K562 (cell line): ENCODE measurements at regions not wholly inside any gene's neighbourhood (a gene's known extent, or its start where the extent isn't known, plus 50 kb on each side); places are given as distances from the start of the nearest gene placed in this dataset.

Source experiments
- ATAC-seq: fragments of 200-7000 bp; cut with Tn5 transposase; 3 replicates; pipeline ENCODE4 v1.9.1; 2020; ENCODE audit warnings: moderate library complexity
- BruUV-seq: library from RNA; stranded (reverse); fragments of 400-500 nt; replicated peaks from 2 replicates; lab custom pipeline; 2021; lab: Mats Ljungman, UMichigan
- CTCF ChIA-PET: fragments of 300-600 bp; formaldehyde crosslinking; extraction: SDS; loops from one replicate; lab custom pipeline; 2021; ENCODE audit warnings: low intra/inter-chr PET ratio; lab: Yijun Ruan, JAX
- POLR2A ChIA-PET: fragments of 300-600, 350-650 bp; sonication (Branson Sonifier 250); formaldehyde crosslinking; extraction: SDS; loops from one replicate; lab custom pipeline; 2021; ENCODE audit warnings: antibody characterized with exemption, inconsistent platforms; lab: Yijun Ruan, JAX
- DNase-seq, 4 experiments: peaks; one replicate each; pipeline versions ENCODE4 v3.0.0 to v3.0.0-alpha.2; 2011 to 2018; ENCODE audit warnings: low spot score in 3 of 4, mixed read lengths in 3 of 4; ENCODE audit errors: extremely low read depth in 1 of 4
- FAIRE-seq: peaks from 2 replicates; lab custom pipeline; 2011; peaks lifted over from hg19 to GRCh38; lab: Jason Lieb, UNC
- H2AFZ ChIP-seq: 2 replicates; pipeline ENCODE4 v1.6.0; 2011; ENCODE audit warnings: low read depth, low read length, control low read depth, inconsistent platforms
- H3K27ac ChIP-seq: fragments of 200-600 bp; 3 replicates; pipeline ENCODE4 v1.8.0; 2011; ENCODE audit warnings: low read depth, mild to moderate bottlenecking, control low read depth, inconsistent platforms, low read length, moderate library complexity, mixed read lengths; ENCODE audit errors: extremely low read depth
- H3K27me3 ChIP-seq, 2 experiments: fragments of 300-600 bp in 1 of 2; 2 replicates in 1 of 2; 3 replicates in 1 of 2; pipeline versions ENCODE4 v1.6.0 to v1.8.0; 2011; ENCODE audit warnings: inconsistent platforms in 2 of 2, low read length in 2 of 2, mild to moderate bottlenecking in 1 of 2, mixed read lengths in 1 of 2, moderate library complexity in 1 of 2; ENCODE audit not compliant: control insufficient read depth in 2 of 2, insufficient read depth in 2 of 2
- H3K36me3 ChIP-seq: fragments of 300-600 bp; 3 replicates; pipeline ENCODE4 v1.8.0; 2011; ENCODE audit warnings: mild to moderate bottlenecking, low read length, inconsistent platforms; ENCODE audit not compliant: control insufficient read depth, insufficient read depth
- H3K4me1 ChIP-seq, 2 experiments: fragments of 200-600 bp in 1 of 2; replicated peaks in 1 of 2; 2 replicates in 1 of 2; 3 replicates in 1 of 2; pipeline versions ENCODE4 v1.5.1 to v1.8.0; 2011; ENCODE audit warnings: inconsistent platforms in 2 of 2, low read length in 2 of 2, mild to moderate bottlenecking in 1 of 2, mixed read lengths in 1 of 2, moderate library complexity in 1 of 2; ENCODE audit not compliant: control insufficient read depth in 2 of 2, insufficient read depth in 2 of 2
- H3K4me2 ChIP-seq: 2 replicates; pipeline ENCODE4 v1.6.1; 2011; ENCODE audit warnings: low read length, control low read depth, inconsistent platforms, mixed read lengths; ENCODE audit not compliant: insufficient read depth
- H3K4me3 ChIP-seq: fragments of 200-600 bp; sonication (generic), shearing (Covaris generic); 2 replicates; pipeline ENCODE4 v1.5.1; 2016; ENCODE audit warnings: control low read depth, inconsistent platforms
- H3K79me2 ChIP-seq: fragments of 200-600 bp; 3 replicates; pipeline ENCODE4 v1.8.0; 2011; ENCODE audit warnings: low read length, inconsistent platforms; ENCODE audit not compliant: control insufficient read depth, insufficient read depth
- H3K9ac ChIP-seq, 2 experiments: 2 replicates each; pipeline versions ENCODE4 v1.6.0 to v1.6.1; 2011; ENCODE audit warnings: low read depth in 2 of 2, low read length in 2 of 2, control low read depth in 1 of 2, inconsistent platforms in 1 of 2, mild to moderate bottlenecking in 1 of 2, mixed read lengths in 1 of 2; ENCODE audit not compliant: insufficient read depth in 1 of 2
- H3K9me1 ChIP-seq: one replicate; pipeline ENCODE4 v1.6.0; 2011; ENCODE audit warnings: inconsistent platforms, mild to moderate bottlenecking, low read length, moderate library complexity; ENCODE audit not compliant: control insufficient read depth, insufficient read depth
- H3K9me3 ChIP-seq: replicated peaks from 2 replicates; pipeline ENCODE4 v1.5.1; 2011; ENCODE audit warnings: low read depth, low read length, inconsistent platforms; ENCODE audit not compliant: control insufficient read depth, insufficient read depth
- H4K20me1 ChIP-seq: replicated peaks from 2 replicates; pipeline ENCODE4 v1.6.1; 2011; ENCODE audit warnings: low read length, inconsistent platforms, mixed read lengths; ENCODE audit not compliant: control insufficient read depth, insufficient read depth
- DMBX1 ChIP-seq: fragments of 250-450 bp; sonication (Bioruptor Pico); IDR thresholded peaks from 2 replicates; pipeline ENCODE4 v1.8.0; 2022; ENCODE audit warnings: inconsistent platforms, mild to moderate bottlenecking, moderate library complexity, borderline replicate concordance
- POLR2AphosphoS2 ChIP-seq: IDR thresholded peaks from 2 replicates; pipeline ENCODE4 v1.6.1; 2012; ENCODE audit warnings: low read length, improper control_type of control experiment
- POLR2H ChIP-seq: IDR thresholded peaks from 2 replicates; pipeline ENCODE4 v1.6.1; 2016; ENCODE audit warnings: missing genetic modification characterization, low read depth, mild to moderate bottlenecking, control low read depth, missing compliant biosample characterization, moderate library complexity
- SAFB2 ChIP-seq: fragments of 200-400 bp; formaldehyde crosslinking; IDR thresholded peaks from 2 replicates; pipeline ENCODE4 v1.6.1; 2018; ENCODE audit warnings: borderline replicate concordance, low read length, low read depth, moderate library complexity; ENCODE audit not compliant: severe bottlenecking
- TRIM25 ChIP-seq: fragments of 450-650 bp; IDR thresholded peaks from 2 replicates; pipeline ENCODE4 v1.7.0; 2016; ENCODE audit warnings: borderline replicate concordance
- ZNF507 ChIP-seq: conservative IDR thresholded peaks from 2 replicates; pipeline ENCODE4 v1.6.1; 2017; ENCODE audit warnings: missing genetic modification characterization, missing compliant biosample characterization
- ZNF592 ChIP-seq: fragments of 450-650 bp; IDR thresholded peaks from 2 replicates; pipeline ENCODE4 v1.6.1; 2017; ENCODE audit warnings: antibody characterized with exemption, mild to moderate bottlenecking
- ZNF830 ChIP-seq: fragments of 250-450 bp; sonication (Bioruptor Pico); IDR thresholded peaks from 2 replicates; pipeline ENCODE4 v1.5.0; 2021; ENCODE audit warnings: mild to moderate bottlenecking
- WGBS: fragments of 100-300 bp; shearing (Covaris generic); methylation state at CpG from one replicate; pipeline ENCODE4 v1.1.6; 2016; ENCODE audit warnings: low coverage, mixed read lengths; ENCODE audit not compliant: insufficient coverage; ENCODE audit errors: missing lambda C conversion rate; 5-methylcytosine and 5-hydroxymethylcytosine counted together
- in situ Hi-C: fragments of 300-500 bp; cut with MboI; formaldehyde crosslinking; loops from 4 replicates; pipeline ENCODE4 v1.15.0; 2018; ENCODE audit warnings: inconsistent platforms, mixed read lengths
- intact Hi-C: fragments of 100-400 bp; cut with micrococcal nuclease; formaldehyde crosslinking; loops from 2 replicates; pipeline ENCODE4 v1.14.2; 2022

- POLR2A ChIA-PET, result interaction anchor here (1.2 kb wide), 1 partner anchor 125 kb away, joined by 3 read pairs; no protein-coding TSS in a partner anchor
- CTCF ChIA-PET, result no interaction called here
- in situ Hi-C loops, result no loop called here
- H3K36me3 ChIP-seq, result no peaks in the 10 kb centered on the region; the same call in 2 of the 3 replicates
- H3K27ac ChIP-seq, result peak overlapping the region; percentile 89
- H3K9me3 ChIP-seq, result no peaks in the 10 kb centered on the region
- peak overlapping the region; percentile 44 for H3K4me2 ChIP-seq
- FAIRE-seq (no peak), DNase-seq (no peak), ATAC-seq (no peak)
- peaks cover 30 to 63% of the 10 kb centered on the region in 2 experiments for H3K4me1 ChIP-seq
- H3K27me3 ChIP-seq, result no peaks in the 10 kb centered on the region
- H3K9me1 ChIP-seq, result no peaks in the 10 kb centered on the region
- no peak overlapping the region for H3K4me3 ChIP-seq
- H3K9ac ChIP-seq, result peak overlapping the region; percentile 11 to 74; a peak in 2 of 4 replicates
- peak overlapping the region; percentile 88 for H2AFZ ChIP-seq
- intact Hi-C loops, result loop anchor here (1.0 to 5.0 kb wide), 2 partner anchors 154 to 249 kb away; no protein-coding TSS in a partner anchor
- H4K20me1 ChIP-seq, result no peaks in the 10 kb centered on the region
- no peaks in the 10 kb centered on the region for H3K79me2 ChIP-seq
- TF ChIP-seq POLR2AphosphoS2, result no peak
- no peak for TF ChIP-seq SAFB2
- TF ChIP-seq ZNF507 (tag), result no peak
- BruUV-seq, result no TSS peak
- WGBS, result 14% methylated on average over 3 of the region's 3 CpGs
Observed at GRCh38 chr12:126908765-126909142, 1358.2 kb upstream of the TMEM132C start.

- Histone ChIP-seq H3K4me3 (no peak overlapping the region), H3K36me3 (no peaks in the 10 kb centered on the region; the same call in 2 of the 3 replicates), H3K9me3 (no peaks in the 10 kb centered on the region), H3K9me1 (no peaks in the 10 kb centered on the region), H3K79me2 (no peaks in the 10 kb centered on the region), H3K4me1 (peaks cover 33 to 66% of the 10 kb centered on the region in 2 experiments), H4K20me1 (no peaks in the 10 kb centered on the region), H3K27ac (peak overlapping the region; percentile 63), H3K4me2 (no peak overlapping the region; the same call in 1 of the 2 replicates), H3K27me3 (no peaks in the 10 kb centered on the region), H2AFZ (peak overlapping the region; percentile 88), H3K9ac (peak overlapping the region in 1 of 2 experiments; percentile 5; a peak in 1 of 4 replicates)
- intact Hi-C loops, result no loop called here
- ATAC-seq (no peak), DNase-seq (peak in 1 of 4 experiments; percentile 51), FAIRE-seq (peak; percentile 62)
- ChIA-PET POLR2A (no interaction called here), CTCF (no interaction called here)
- BruUV-seq, result no TSS peak
- 35% methylated on average over 7 of the region's 7 CpGs for WGBS
- in situ Hi-C loops, result no loop called here
- TF ChIP-seq DMBX1 (0 out of 2 replicates have a peak, but pooled peaks have one; percentile 36), TRIM25 (no peak), POLR2H (tag) (no peak), ZNF830 (no peak), ZNF592 (peak; percentile 50)
Observed at GRCh38 chr12:126910570-126910969, 1356.4 kb upstream of the TMEM132C start.
